ENCODE measurements at regions not wholly inside any gene's neighbourhood (a gene's known extent, or its start where the extent isn't known, plus 50 kb on each side); places are given as distances from the start of the nearest gene placed in this dataset.

DNA sequence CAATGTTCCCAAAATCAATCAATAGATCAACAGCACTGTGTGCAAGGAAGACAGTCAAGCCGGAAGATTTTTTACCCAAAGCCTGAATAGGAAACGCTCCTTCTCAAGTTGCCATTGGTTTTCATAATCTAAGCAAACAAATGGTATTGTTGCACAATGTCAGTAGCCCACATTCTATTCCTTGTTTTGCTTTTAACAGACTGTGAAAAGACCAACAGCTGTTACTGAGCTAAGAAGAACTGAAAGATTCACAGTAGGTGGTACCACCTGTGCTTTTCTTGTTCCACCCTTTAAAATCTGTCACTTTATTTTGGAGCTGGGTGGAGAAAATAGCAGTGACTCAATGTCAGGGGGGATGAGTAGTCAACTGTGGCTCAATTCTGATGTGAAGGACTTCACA lies 357.5 kb upstream of the CADM2 start:
- TF ChIP-seq, protein P1, sequence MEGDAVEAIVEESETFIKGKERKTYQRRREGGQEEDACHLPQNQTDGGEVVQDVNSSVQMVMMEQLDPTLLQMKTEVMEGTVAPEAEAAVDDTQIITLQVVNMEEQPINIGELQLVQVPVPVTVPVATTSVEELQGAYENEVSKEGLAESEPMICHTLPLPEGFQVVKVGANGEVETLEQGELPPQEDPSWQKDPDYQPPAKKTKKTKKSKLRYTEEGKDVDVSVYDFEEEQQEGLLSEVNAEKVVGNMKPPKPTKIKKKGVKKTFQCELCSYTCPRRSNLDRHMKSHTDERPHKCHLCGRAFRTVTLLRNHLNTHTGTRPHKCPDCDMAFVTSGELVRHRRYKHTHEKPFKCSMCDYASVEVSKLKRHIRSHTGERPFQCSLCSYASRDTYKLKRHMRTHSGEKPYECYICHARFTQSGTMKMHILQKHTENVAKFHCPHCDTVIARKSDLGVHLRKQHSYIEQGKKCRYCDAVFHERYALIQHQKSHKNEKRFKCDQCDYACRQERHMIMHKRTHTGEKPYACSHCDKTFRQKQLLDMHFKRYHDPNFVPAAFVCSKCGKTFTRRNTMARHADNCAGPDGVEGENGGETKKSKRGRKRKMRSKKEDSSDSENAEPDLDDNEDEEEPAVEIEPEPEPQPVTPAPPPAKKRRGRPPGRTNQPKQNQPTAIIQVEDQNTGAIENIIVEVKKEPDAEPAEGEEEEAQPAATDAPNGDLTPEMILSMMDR (IDR thresholded peaks at IDR 0.05; ENCODE audit: low read depth, low read length), result no peak
- no peak for TF ChIP-seq POLR2A (IDR thresholded peaks at IDR 0.05; ENCODE audit: extremely low read depth, insufficient read length)
- TF ChIP-seq, protein P2, sequence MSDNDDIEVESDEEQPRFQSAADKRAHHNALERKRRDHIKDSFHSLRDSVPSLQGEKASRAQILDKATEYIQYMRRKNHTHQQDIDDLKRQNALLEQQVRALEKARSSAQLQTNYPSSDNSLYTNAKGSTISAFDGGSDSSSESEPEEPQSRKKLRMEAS (IDR thresholded peaks at IDR 0.05; ENCODE audit: low read depth, low read length), result no peak

Data from NB4 (cell line).